Upper lobe of left lung (tissue), 6 donors: ENCODE measurements at regions not wholly inside any gene's neighbourhood (a gene's known extent, or its start where the extent isn't known, plus 50 kb on each side); places are given as distances from the start of the nearest gene placed in this dataset.
A peak's percentile ranks its signal among the peaks of the same experiment; 100 is the strongest.

ENCODE experiments used
- ATAC-seq, 2 donors: fragments of 200-7000 bp; cut with Tn5 transposase; one replicate each; pipeline ENCODE4 v1.9.1; 2022; ENCODE audit warnings: mild to moderate bottlenecking in 2 of 2, moderate library complexity in 2 of 2; ENCODE audit not compliant: low FRiP score in 2 of 2
- DNase-seq, 2 donors: peaks; one replicate each; pipeline ENCODE4 v3.0.0-alpha.2; 2019 to 2020
- H3K27ac ChIP-seq, 4 donors: fragments of 200-600 bp; sonication (generic); one replicate each; pipeline ENCODE4 v1.5.1; 2016 to 2019
- H3K27me3 ChIP-seq, 4 donors: fragments of 200-600 bp; sonication (generic); one replicate each; pipeline ENCODE4 v1.5.1; 2017 to 2019
- H3K36me3 ChIP-seq, 4 donors: fragments of 200-600 bp; sonication (generic); one replicate each; pipeline ENCODE4 v1.5.1; 2016 to 2019
- H3K4me1 ChIP-seq, 4 donors: fragments of 200-600 bp; sonication (generic); one replicate each; pipeline ENCODE4 v1.5.1; 2018 to 2019
- H3K4me3 ChIP-seq, 4 donors: fragments of 200-600 bp; sonication (generic); one replicate each; pipeline ENCODE4 v1.5.1; 2017 to 2019; ENCODE audit warnings: mild to moderate bottlenecking in 2 of 4, moderate library complexity in 1 of 4
- H3K9me3 ChIP-seq, 4 donors: fragments of 200-600 bp; sonication (generic); one replicate each; pipeline ENCODE4 v1.5.1; 2018 to 2019
- EP300 ChIP-seq, 4 donors: sonication (generic); formaldehyde crosslinking; IDR thresholded peaks; one replicate each; pipeline ENCODE4 v1.5.1; 2017; ENCODE audit warnings: antibody characterized with exemption in 4 of 4, control low read depth in 2 of 4
- POLR2A ChIP-seq, 4 donors: fragments of 450-650 bp; IDR thresholded peaks; one replicate each; pipeline ENCODE4 v1.5.1; 2016 to 2017; ENCODE audit warnings: antibody characterized with exemption in 4 of 4, mild to moderate bottlenecking in 2 of 4
- POLR2AphosphoS5 ChIP-seq, 2 donors: sonication (generic); formaldehyde crosslinking; IDR thresholded peaks; one replicate each; pipeline ENCODE4 v1.5.1; 2017; ENCODE audit warnings: antibody characterized with exemption in 2 of 2
- WGBS, 2 donors: methylation state at CpG; one replicate each; pipeline ENCODE4 v1.1.5; 2017 to 2018; 5-methylcytosine and 5-hydroxymethylcytosine counted together
- TF ChIP-seq, protein P1 (sequence below), 6 experiments: fragments of 450-650 bp in 4 of 6; fragments of 200-600 bp in 2 of 6; sonication (generic) in 2 of 6; IDR thresholded peaks; one replicate each; pipeline ENCODE4 v1.5.1; 2016 to 2019; ENCODE audit warnings: antibody characterized with exemption in 6 of 6
- donor health status: DM: no; HTN: no; CAD: no; lungs with moderate emphysema.
- donor health status: DM: no; HTN: yes; CAD: no; lungs with severe emphysema.

- 73 to 75% methylated on average over 3 of the region's 3 CpGs for WGBS, 2 donors
- H3K9me3 ChIP-seq, result no peaks in the 10 kb centered on the region
- H3K4me1 ChIP-seq, result peaks cover 0 to 5% (median 5%) of the 10 kb centered on the region in 4 donors
- DNase-seq (no peak), ATAC-seq (no peak)
- no peak overlapping the region for H3K4me3 ChIP-seq
- H3K27ac ChIP-seq, result no peak overlapping the region
- no peaks in the 10 kb centered on the region for H3K27me3 ChIP-seq
- H3K36me3 ChIP-seq, result no peaks in the 10 kb centered on the region
- TF ChIP-seq EP300 (IDR thresholded peaks at IDR 0.05) (no peak), POLR2A (IDR thresholded peaks at IDR 0.05) (no peak), POLR2AphosphoS5 (IDR thresholded peaks at IDR 0.05) (no peak)
- TF ChIP-seq, protein P1, sequence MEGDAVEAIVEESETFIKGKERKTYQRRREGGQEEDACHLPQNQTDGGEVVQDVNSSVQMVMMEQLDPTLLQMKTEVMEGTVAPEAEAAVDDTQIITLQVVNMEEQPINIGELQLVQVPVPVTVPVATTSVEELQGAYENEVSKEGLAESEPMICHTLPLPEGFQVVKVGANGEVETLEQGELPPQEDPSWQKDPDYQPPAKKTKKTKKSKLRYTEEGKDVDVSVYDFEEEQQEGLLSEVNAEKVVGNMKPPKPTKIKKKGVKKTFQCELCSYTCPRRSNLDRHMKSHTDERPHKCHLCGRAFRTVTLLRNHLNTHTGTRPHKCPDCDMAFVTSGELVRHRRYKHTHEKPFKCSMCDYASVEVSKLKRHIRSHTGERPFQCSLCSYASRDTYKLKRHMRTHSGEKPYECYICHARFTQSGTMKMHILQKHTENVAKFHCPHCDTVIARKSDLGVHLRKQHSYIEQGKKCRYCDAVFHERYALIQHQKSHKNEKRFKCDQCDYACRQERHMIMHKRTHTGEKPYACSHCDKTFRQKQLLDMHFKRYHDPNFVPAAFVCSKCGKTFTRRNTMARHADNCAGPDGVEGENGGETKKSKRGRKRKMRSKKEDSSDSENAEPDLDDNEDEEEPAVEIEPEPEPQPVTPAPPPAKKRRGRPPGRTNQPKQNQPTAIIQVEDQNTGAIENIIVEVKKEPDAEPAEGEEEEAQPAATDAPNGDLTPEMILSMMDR (IDR thresholded peaks at IDR 0.05), result no peak
Measured at GRCh38 chr6:6942091-6942490, 165.7 kb upstream of the RREB1 start.

- Histone ChIP-seq H3K27me3 (no peaks in the 10 kb centered on the region), H3K36me3 (no peaks in the 10 kb centered on the region), H3K27ac (no peak overlapping the region), H3K9me3 (no peaks in the 10 kb centered on the region), H3K4me3 (peak overlapping the region in 1 of 4 donors; percentile 10), H3K4me1 (peaks cover 0 to 5% (median 5%) of the 10 kb centered on the region in 4 donors)
- peak; percentile 70 to 78 for ATAC-seq
- peak in 1 of 2 donors; percentile 24 for TF ChIP-seq POLR2AphosphoS5 (IDR thresholded peaks at IDR 0.05)
- no peak for TF ChIP-seq EP300 (IDR thresholded peaks at IDR 0.05)
- TF ChIP-seq, protein P1 (IDR thresholded peaks at IDR 0.05), result no peak
- no peak for TF ChIP-seq POLR2A (IDR thresholded peaks at IDR 0.05)
- 34 to 42% methylated on average over 13 of the region's 13 CpGs for WGBS, 2 donors
- DNase-seq, result peak; percentile 84 to 86
Measured at GRCh38 chr6:6942831-6943230, 164.9 kb upstream of the RREB1 start.

DNA sequence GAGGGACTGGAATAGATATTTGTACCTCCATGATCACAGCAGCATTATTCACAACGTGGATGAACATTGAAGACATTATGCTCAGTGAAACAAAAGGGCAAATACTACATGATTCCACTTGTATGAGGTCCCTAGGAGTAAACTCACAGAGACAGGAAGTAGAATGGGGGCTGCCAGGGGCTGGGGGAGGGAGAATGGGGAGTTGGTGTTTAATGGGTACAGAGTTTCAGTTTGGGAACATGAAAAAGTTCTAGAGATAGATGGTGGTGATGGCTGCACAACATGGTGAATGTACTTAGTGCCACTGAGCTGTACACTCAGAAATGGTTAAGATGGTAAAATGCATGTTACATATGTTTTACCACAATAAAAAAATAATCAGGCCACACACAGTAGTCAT is 164.3 kb upstream of the RREB1 start:
- Histone ChIP-seq H3K27me3 (no peaks in the 10 kb centered on the region), H3K4me3 (no peak overlapping the region), H3K36me3 (no peaks in the 10 kb centered on the region), H3K9me3 (no peaks in the 10 kb centered on the region), H3K4me1 (peaks cover 0 to 5% (median 5%) of the 10 kb centered on the region in 4 donors), H3K27ac (no peak overlapping the region)
- no peak for DNase-seq
- TF ChIP-seq POLR2A (IDR thresholded peaks at IDR 0.05) (no peak), POLR2AphosphoS5 (IDR thresholded peaks at IDR 0.05) (no peak), EP300 (IDR thresholded peaks at IDR 0.05) (no peak)
- TF ChIP-seq, protein P1 (IDR thresholded peaks at IDR 0.05), result no peak
- 41 to 57% methylated on average over 1 of the region's 1 CpG for WGBS, 2 donors
- ATAC-seq, result no peak

- Histone ChIP-seq H3K27me3 (no peaks in the 10 kb centered on the region), H3K9me3 (peaks cover 0 to 6% (median 5%) of the 10 kb centered on the region in 4 donors), H3K4me3 (no peak overlapping the region), H3K27ac (no peak overlapping the region), H3K36me3 (no peaks in the 10 kb centered on the region), H3K4me1 (peaks cover 0 to 5% (median 5%) of the 10 kb centered on the region in 4 donors)
- WGBS, 2 donors, result 67 to 73% methylated on average over 8 of the region's 8 CpGs
- no peak for DNase-seq
- ATAC-seq, result no peak
- no peak for TF ChIP-seq POLR2AphosphoS5 (IDR thresholded peaks at IDR 0.05)
- TF ChIP-seq POLR2A (IDR thresholded peaks at IDR 0.05), result no peak
- no peak for TF ChIP-seq EP300 (IDR thresholded peaks at IDR 0.05)
- TF ChIP-seq, protein P1 (IDR thresholded peaks at IDR 0.05), result no peak
Measured at GRCh38 chr6:6946206-6947155, 161.3 kb upstream of the RREB1 start.
